Epidermal melanocyte (primary cell): ENCODE measurements at regions not wholly inside any gene's neighbourhood (a gene's known extent, or its start where the extent isn't known, plus 50 kb on each side); places are given as distances from the start of the nearest gene placed in this dataset.
A peak's percentile ranks its signal among the peaks of the same experiment; 100 is the strongest.
"Not testable (repeated sequence)": the region's sequence is repeated elsewhere in the genome, so short reads cannot be mapped to it uniquely, and the experiment has no call there.

Experiments used
- DNase-seq: peaks from one replicate; pipeline ENCODE4 v3.0.0; 2011; ENCODE audit warnings: low spot score; ENCODE audit not compliant: insufficient read length

DNA sequence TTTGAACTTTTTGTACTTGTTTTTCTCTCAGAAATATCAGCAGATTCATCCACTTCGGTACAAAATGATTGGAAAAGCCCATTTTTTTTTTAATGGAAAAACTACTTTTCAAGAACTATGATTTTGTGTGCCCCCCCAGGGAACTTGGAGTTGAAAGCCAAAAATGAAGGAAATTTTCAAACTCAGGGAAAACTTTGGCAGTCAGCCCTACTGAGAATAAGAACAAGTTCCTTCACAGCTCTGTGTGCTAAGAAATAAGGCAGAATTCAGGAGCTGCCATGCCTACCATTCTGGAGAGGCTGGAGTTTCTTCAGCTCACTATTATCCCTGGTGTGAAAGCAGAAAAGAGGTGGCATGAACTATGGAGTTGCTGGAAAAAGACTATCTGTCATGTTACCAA lies 226.0 kb upstream of the SLC35G4 start:
- no peak for DNase-seq

DNA sequence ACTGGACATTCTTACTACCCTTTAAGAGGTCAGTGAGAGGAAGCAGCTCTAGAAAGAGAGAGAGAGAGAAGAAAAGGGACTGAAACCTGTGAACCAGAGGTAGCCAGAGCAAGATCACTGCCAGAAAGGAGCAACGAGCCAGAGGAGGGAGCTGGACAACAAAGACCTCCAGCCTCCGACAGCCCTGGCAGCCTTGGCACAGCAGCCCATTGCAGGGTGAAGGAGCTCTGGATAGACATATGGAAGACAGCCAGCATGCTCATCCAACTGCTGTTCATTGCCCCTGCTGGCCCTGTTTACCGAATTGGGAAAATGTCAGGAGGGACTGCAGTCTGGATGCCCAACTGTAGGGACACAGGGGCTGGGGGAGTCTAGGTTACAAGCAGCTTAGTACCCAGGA lies 228.4 kb upstream of the SLC35G4 start:
- DNase-seq = no peak

GRCh38 chr18:11379660-11380059 lies 229.7 kb upstream of the SLC35G4 start:
- no peak for DNase-seq

DNA sequence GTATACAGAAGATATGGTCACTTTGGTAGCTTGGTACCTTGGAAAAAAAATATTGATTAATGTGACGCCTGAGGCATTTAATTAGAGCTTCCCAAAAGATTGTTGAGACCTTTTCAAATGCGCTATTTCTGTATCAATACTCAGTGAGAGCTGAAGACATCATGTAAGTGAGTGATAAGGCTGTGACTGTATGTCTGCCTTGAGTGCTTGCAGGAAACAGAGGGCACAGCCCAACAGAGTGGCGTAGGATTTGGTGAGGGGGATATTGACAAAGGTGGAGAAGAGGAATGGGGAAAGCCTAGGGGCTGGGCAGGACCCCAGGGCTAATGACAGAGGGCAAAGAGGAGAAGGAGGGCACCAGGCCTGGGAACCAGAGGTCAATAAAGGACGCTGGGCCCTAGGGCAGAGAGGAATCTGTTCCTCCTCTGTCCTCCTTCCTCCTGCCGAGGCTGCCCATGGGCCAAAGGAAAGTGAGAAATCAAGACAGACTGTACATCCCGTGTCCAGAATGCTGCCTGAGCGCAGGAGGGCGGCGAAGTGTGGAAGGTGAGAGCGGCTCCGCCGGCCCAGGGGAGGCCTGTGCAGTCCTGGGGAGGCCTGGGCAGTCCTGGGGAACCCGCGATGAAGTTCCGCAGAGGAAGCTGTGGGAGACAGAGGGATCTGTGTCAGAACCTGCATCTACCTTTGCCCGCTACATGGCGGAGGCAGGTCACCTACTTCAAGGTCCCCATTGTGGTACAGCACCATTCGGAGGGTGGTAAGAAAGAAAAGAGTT lies 228.6 kb upstream of the PIEZO2 start:
- DNase-seq = no peak

GRCh38 chr18:11372163-11372562 lies 222.8 kb upstream of the PIEZO2 start:
- no peak for DNase-seq

- DNase-seq = no peak
These were observed 220.2 kb upstream of the PIEZO2 start for GRCh38 chr18:11369556-11369955.

- no peak for DNase-seq
These were observed 218.7 kb upstream of the PIEZO2 start for GRCh38 chr18:11368020-11368419.

GRCh38 chr18:11367351-11367750 lies 218.0 kb upstream of the PIEZO2 start:
- DNase-seq = no peak

GRCh38 chr18:11366410-11366809 lies 217.0 kb upstream of the PIEZO2 start:
- DNase-seq = peak; percentile 40

- DNase-seq = no peak
These were observed 213.5 kb upstream of the PIEZO2 start for GRCh38 chr18:11362856-11363255.

DNA sequence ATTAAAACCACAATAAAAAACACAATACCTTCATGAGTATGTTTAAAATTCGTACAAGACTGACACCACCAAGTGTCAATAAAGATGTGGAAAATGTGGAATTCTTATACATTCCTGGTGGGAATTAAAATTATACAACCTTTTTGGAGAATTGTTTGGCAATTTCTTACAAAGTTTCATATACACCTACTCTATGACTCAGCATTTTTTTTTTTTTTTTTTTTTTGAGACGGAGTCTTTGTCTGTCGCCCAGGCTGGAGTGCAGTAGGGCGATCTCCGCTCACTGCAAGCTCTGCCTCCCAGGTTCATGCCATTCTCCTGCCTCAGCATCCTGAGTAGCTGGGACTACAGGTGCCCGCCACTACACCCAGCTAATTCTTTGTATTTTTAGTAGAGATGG lies 212.5 kb upstream of the PIEZO2 start:
- not testable (repeated sequence) for DNase-seq

DNA sequence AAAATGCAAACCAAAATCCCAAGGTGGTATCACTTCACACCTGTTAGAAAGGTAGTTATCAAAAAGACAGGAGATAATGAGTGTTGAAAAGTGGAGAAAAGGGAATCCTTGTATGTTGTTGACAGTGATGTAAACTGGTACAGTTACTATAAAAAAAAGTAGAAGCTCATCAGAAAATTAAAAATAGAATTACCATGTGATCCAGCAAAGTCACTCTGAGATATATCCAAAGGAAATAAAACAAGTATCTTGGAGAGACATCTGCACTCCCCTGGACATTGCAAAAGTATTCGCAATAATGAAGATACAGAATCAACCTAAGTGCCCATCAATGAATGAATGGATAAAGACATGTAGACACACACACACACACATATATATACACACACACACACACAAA lies 208.3 kb upstream of the PIEZO2 start:
- no peak for DNase-seq

DNA sequence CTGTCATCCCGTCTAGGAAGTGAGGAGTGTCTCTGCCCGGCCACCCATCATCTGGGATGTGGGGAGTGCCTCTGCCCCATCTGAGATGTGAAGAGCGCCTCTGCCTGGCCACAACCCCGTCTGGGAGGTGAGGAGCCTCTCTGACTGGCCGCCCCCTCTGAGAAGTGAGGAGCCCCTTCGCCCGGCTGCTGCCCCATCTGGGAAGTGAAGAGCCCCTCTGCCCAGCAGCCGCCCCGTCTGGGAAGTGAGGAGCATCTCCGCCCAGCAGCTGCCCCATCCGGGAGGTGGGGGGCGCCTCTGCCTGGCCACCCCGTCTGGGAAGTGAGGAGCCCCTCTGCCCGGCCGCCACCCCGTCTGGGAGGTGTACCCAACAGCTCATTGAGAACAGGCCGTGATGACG lies 195.2 kb upstream of the PIEZO2 start:
- DNase-seq = not testable (repeated sequence)

GRCh38 chr18:11343096-11343495 lies 193.7 kb upstream of the PIEZO2 start:
- DNase-seq = no peak

- DNase-seq = not testable (repeated sequence)
These were observed 192.7 kb upstream of the PIEZO2 start for GRCh38 chr18:11342115-11342514.

GRCh38 chr18:11339188-11339775 lies 189.9 kb upstream of the PIEZO2 start:
- DNase-seq = no peak

DNA sequence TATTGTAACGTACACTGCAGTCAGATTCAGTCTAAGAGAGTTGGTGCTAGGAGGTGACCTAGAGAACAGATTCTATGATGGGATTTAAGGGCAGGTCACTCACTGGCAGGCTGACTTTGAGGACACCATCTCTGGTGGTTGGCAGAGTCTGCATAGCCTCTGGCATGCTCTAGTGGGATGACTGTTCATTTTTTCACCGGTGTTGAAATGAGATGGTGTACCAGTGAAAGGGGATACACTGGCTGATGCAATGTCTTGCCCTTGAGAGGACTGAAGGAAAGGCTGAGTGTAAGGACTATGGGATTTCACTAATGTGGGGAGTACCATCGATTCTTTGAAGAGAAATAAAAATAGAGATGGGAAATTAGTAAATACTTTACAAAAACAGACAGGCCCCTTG lies 186.9 kb upstream of the PIEZO2 start:
- DNase-seq = no peak

- DNase-seq = no peak
These were observed 178.1 kb upstream of the PIEZO2 start for GRCh38 chr18:11327391-11328009.

DNA sequence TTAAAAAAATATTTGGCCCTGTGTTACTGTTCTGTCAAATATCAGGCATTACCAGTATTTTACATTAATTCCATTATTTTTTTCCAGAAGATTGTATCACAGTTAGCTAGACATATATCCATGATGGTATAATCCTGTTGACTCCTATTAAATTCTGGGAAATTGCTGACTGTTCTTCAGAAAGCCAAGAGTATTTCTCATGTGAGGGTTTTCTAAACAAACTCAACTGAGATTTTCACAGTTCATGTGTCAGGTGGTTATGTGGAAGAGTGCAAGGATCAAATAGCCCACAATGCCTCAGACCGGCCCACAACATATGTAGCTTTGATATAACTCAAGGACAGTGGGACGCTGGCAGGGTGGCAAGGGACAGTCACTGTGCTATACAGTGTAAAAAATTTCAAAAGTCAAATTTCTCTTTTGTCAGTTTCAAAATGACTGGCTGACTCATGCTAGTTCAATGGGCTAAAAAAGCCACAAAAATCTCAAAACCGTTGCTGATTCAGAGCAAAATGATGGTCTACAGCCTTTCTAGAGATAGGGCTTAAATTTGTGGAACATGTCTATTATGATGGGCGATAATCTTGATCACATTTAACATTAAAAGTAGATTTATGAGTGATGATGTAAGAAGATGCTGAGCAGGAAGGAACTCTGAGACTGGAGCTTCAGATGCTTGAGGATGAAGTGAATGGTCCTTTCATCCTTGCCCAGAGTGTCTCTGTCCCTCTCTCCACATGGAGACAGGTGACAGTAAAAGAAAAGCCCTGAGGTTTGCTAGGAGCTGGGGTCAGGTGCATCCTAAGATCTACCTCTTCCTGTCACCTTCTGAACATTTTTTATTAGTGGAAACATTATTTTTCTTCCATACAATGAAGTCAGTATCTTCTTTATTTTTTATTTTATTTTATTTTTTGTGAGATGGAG lies 175.8 kb upstream of the PIEZO2 start:
- DNase-seq = no peak

- no peak for DNase-seq
These were observed 175.1 kb upstream of the PIEZO2 start for GRCh38 chr18:11324510-11324909.

- DNase-seq = no peak
These were observed 174.0 kb upstream of the PIEZO2 start for GRCh38 chr18:11323359-11323819.

DNA sequence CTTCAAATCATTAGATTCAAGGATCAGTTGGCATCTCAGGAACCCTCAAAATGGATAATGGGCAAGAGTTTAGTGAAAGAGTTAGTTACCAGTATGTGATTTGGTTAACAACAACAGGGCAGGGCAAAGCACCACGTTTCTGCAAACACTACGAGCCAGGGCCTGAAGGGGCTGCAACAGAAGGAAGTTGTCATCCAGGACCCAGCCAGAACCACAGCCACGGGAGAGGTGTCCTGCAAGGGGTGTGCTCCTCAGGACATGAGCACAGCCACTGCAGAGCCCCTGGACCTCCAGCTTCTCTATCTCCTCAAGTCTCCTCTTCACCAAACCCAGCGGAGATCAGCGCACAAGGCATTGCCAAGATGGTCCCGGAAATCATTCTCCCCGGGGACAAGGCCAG lies 173.3 kb upstream of the PIEZO2 start:
- no peak for DNase-seq
